ENCODE measurements at regions not wholly inside any gene's neighbourhood (a gene's known extent, or its start where the extent isn't known, plus 50 kb on each side); places are given as distances from the start of the nearest gene placed in this dataset.

DNA sequence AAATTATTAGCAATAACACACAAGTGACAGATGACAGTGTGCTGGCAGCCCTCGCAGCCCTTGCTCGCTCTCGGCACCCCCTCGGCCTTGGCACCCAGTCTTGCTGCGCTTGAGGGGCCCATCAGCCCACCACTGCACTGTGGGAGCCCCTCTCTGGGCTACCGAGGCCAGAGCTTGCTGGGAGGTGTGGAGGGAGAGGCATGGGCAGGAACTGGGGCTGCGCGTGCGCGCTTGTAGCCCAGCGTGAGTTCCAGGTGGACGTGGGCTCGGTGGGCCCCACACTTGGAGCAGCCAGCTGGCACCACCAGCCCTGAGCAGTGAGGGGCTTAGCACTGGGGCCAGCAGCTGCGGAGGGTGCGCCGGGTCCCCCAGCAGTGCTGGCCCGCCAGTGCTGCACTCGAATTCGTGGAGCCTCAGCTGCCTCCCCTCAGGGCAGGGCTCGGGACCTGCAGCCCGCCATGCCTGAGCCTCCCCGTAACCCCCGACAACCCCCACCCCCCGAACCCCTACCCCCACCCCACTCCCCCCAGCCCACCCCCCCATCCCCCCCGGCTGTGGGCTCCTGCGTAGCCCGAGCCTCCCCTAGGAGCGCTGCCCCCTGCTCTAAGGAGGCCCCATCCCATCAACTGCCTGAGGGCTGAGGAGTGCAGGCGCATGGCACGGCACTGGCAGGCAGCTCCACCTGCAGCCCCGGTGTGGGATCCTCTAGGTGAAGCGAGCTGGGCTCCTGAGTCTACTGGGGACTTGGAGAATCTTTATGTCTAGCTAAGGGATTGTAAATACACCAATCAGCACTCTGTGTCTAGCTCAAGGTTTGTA, 240.9 kb downstream of the TRIM36 start:
- Mint-ChIP-seq H3K27ac (no peak overlapping the region), H3K27me3 (ENCODE audit: low read depth, poor library complexity) (peaks cover 4% of the 10 kb centered on the region), H3K4me3 (no peak overlapping the region), H3K36me3 (ENCODE audit: low read depth) (no peaks in the 10 kb centered on the region), H3K9me3 (peaks cover 19% of the 10 kb centered on the region), H3K4me1 (peaks cover 5% of the 10 kb centered on the region)
- no peak for DNase-seq
- TF ChIP-seq, protein P1, sequence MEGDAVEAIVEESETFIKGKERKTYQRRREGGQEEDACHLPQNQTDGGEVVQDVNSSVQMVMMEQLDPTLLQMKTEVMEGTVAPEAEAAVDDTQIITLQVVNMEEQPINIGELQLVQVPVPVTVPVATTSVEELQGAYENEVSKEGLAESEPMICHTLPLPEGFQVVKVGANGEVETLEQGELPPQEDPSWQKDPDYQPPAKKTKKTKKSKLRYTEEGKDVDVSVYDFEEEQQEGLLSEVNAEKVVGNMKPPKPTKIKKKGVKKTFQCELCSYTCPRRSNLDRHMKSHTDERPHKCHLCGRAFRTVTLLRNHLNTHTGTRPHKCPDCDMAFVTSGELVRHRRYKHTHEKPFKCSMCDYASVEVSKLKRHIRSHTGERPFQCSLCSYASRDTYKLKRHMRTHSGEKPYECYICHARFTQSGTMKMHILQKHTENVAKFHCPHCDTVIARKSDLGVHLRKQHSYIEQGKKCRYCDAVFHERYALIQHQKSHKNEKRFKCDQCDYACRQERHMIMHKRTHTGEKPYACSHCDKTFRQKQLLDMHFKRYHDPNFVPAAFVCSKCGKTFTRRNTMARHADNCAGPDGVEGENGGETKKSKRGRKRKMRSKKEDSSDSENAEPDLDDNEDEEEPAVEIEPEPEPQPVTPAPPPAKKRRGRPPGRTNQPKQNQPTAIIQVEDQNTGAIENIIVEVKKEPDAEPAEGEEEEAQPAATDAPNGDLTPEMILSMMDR (IDR thresholded peaks at IDR 0.05) = no peak

GRCh38 chr5:114924769-114925168, 244.9 kb downstream of the TRIM36 start:
- DNase-seq = no peak
- Mint-ChIP-seq H3K27me3 (ENCODE audit: low read depth, poor library complexity) (peaks cover 4% of the 10 kb centered on the region), H3K4me3 (no peak overlapping the region), H3K4me1 (no peaks in the 10 kb centered on the region), H3K9me3 (peaks cover 19% of the 10 kb centered on the region), H3K36me3 (ENCODE audit: low read depth) (no peaks in the 10 kb centered on the region), H3K27ac (no peak overlapping the region)
- TF ChIP-seq, protein P1 (IDR thresholded peaks at IDR 0.05) = no peak

- Mint-ChIP-seq H3K4me1 (no peaks in the 10 kb centered on the region), H3K27me3 (ENCODE audit: low read depth, poor library complexity) (peaks cover 7% of the 10 kb centered on the region), H3K4me3 (no peak overlapping the region), H3K9me3 (peaks cover 4% of the 10 kb centered on the region), H3K27ac (peak overlapping the region; percentile 14), H3K36me3 (ENCODE audit: low read depth) (no peaks in the 10 kb centered on the region)
- no peak for DNase-seq
- TF ChIP-seq, protein P1 (IDR thresholded peaks at IDR 0.05) = no peak
Observed at GRCh38 chr5:114912189-114912920, 257.4 kb downstream of the TRIM36 start.

DNA sequence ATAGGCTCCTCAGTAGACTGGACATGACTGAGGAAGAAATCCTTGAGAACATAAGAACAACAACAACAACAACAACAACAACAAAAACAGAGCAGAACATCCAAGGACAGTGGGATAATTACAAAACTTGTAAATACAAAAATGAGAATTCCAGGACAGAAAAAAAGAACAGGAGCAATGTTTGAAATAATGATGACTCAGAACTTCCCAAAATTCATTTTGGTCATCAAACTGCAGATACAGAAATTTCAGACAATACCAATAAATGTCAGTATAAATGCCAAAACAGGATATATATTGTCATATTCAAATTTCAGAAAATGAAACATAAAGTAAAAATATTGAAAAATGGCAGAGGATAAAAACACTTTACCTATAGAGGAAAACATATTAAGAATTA, 259.0 kb downstream of the TRIM36 start:
- Mint-ChIP-seq H3K9me3 (peaks cover 8% of the 10 kb centered on the region), H3K4me3 (no peak overlapping the region), H3K36me3 (ENCODE audit: low read depth) (no peaks in the 10 kb centered on the region), H3K27ac (no peak overlapping the region), H3K4me1 (no peaks in the 10 kb centered on the region), H3K27me3 (ENCODE audit: low read depth, poor library complexity) (peaks cover 7% of the 10 kb centered on the region)
- TF ChIP-seq, protein P1 (IDR thresholded peaks at IDR 0.05) = no peak
- no peak for DNase-seq

DNA sequence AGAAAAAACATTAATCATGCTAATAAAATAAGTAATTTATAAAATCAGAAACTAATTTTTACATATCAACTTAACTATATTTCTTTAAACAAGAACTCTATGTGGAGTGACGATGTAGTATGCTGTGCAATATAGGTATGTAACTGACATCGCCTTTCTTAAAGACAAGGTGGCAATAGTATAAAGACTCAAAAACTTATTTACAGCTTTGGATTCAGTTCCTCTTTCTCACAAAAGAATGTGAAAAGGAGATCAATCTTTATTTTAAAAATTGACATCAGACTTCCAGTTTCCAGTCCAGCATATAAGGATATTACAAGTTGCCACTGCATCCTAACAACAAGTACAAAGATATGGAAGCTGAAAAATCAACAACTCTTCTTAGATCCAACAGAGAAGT, 260.3 kb downstream of the TRIM36 start:
- Mint-ChIP-seq H3K9me3 (peaks cover 8% of the 10 kb centered on the region), H3K36me3 (ENCODE audit: low read depth) (no peaks in the 10 kb centered on the region), H3K4me3 (no peak overlapping the region), H3K27me3 (ENCODE audit: low read depth, poor library complexity) (peaks cover 7% of the 10 kb centered on the region), H3K4me1 (no peaks in the 10 kb centered on the region), H3K27ac (no peak overlapping the region)
- no peak for DNase-seq
- TF ChIP-seq, protein P1 (IDR thresholded peaks at IDR 0.05) = no peak
